NCI-H1694 treated with DMSO at 0.1 percent for 48 hours (cell line): ENCODE measurements at regions not wholly inside any gene's neighbourhood (a gene's known extent, or its start where the extent isn't known, plus 50 kb on each side); places are given as distances from the start of the nearest gene placed in this dataset.

Experiments used
- DNase-seq: peaks from one replicate; lab custom pipeline; 2025; lab: John Stamatoyannopoulos, UW

GRCh38 chr5:82396871-82397514 lies 118.8 kb upstream of the RPS23 start:
- no peak for DNase-seq

GRCh38 chr5:82396396-82396795 lies 118.2 kb upstream of the RPS23 start:
- no peak for DNase-seq

DNA sequence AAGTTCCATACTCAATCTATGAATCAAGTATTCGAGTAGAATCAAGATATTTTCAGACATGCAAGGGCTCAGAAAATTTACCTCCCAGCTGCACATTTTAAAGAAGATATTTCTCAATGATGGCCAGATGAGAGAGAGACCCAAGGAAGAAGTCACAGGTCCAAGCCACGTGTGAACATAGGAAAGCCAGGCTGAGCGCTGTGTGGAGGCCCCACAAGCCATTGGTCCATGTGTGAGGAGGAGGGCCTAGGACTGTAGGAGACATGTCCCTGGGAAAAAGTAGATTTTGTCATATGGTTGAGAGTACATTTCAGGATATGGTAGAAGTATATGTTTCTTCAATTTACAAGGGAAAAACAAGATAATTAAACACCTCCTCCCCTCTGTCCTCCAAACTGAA lies 115.8 kb upstream of the RPS23 start:
- DNase-seq: no peak

- no peak for DNase-seq
These were observed 111.9 kb upstream of the RPS23 start for GRCh38 chr5:82390088-82390487.

- no peak for DNase-seq
These were observed 111.2 kb upstream of the RPS23 start for GRCh38 chr5:82389347-82389746.

DNA sequence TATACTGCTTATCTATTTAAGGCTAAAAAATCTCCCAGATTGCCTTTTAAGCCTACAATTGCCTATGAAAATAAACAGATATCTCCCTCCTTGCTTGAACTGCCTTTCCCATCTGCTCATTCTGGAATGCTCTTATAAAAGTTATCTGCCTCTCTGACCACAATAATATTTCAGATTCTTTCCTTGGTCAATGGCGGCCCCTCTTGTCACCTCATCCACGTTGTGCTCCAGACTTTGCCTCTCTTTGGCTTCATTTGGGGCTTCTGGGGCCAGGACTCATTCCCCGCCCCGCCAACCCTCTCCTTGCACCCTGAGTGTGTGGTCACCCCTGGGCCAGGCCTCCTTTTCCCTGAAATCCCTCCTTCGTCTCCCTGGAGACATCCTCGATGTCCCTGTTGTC lies 110.0 kb upstream of the RPS23 start:
- no peak for DNase-seq

- DNase-seq: no peak
These were observed 109.6 kb upstream of the RPS23 start for GRCh38 chr5:82387819-82388166.

DNA sequence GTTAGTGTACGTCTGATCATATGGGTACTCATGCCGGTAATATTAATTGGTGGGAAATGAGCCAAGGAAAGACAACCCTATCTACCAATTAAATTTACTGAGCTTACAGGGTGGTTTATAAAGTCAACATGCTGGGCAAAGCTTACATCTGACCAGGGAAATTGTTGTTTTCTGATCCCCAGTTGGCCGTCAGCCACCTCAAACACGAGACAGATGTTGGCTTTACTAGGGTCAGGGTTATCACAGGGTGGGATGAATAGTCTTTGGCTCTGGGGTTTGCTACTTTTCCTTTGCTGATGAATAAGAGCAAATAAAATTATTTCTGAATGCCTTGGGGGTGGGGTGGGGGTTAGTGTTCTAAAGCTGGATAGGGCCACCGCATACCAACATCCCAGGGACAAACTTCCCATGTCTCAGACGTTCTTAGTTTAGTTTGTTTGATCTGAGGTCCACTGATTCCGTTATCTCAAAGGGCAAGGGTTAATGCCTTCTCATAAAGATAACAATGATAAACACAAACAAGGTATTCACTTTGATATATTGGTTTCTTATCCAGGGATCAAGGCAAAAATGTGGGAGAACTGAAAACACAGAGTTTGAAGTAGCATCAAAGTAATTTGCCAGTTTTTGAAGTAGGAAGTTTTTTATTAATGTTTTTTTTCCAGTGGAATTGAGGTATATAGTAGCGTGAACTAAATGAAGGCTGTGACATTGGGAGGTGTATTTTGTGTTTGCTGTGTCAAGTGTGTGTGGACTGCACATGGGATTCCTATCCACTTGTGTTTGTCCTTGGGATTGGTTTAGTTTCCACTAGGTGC lies 109.1 kb upstream of the RPS23 start:
- DNase-seq: no peak

DNA sequence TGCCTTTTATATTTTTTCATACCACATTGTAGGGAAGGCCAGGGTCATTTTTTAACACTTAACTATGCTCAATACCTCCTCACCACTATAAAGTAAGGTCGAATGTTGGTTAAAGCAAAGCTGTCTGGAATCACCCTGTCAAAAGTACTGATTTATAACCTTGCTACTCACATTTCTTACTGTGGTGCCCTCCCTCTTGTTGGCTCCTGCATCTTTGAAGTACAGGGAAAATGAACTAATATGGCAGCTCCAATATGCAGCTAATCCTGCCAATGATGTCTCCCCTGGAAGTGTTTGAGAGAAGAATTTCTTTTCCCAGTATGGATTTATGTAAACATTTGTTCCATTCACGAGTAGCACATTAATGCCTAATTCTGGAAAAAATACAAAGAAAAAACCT lies 108.4 kb upstream of the RPS23 start:
- no peak for DNase-seq

- DNase-seq: no peak
These were observed 106.0 kb upstream of the RPS23 start for GRCh38 chr5:82384034-82384750.

DNA sequence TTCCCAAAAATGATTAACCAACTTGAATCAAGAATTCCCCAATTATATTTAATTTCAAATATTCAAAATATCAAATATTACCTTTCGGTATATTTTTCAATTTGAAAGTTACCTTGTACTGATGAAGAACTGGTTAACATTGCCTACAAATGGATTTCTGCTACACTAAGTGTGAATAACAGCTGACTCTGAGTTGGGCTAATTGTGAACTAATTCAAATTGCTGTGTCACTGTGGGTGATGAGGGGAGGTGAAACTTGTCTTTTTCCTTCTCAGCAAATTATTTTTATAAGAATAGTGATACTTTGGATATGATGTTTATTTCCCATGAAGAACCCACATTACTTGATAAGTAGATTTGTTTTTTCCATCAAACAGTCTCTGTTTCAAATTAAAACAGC lies 103.4 kb upstream of the RPS23 start:
- DNase-seq: no peak

DNA sequence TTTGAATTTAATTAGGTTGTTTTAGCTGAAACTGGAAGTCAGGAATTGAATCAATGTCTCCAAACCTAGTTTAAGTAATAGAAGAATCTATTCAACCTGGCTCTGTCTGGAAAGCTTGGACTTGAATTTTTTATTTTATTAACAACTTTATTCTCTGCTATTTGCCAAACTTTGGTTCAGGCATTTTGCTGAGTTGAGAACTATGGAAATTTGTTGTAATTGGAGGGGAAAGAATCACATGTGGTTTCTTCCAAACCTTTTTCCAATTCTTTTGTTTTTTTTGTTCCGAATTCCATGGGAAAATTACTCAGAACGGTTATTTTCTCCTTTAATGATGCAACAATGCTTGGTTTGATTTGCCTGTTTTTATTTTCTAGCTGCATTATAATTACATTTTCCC lies 98.2 kb upstream of the RPS23 start:
- no peak for DNase-seq

GRCh38 chr5:82375488-82376244 lies 97.5 kb upstream of the RPS23 start:
- no peak for DNase-seq

- DNase-seq: no peak
These were observed 96.5 kb upstream of the RPS23 start for GRCh38 chr5:82374637-82375036.

- no peak for DNase-seq
These were observed 89.8 kb upstream of the RPS23 start for GRCh38 chr5:82367930-82368329.

DNA sequence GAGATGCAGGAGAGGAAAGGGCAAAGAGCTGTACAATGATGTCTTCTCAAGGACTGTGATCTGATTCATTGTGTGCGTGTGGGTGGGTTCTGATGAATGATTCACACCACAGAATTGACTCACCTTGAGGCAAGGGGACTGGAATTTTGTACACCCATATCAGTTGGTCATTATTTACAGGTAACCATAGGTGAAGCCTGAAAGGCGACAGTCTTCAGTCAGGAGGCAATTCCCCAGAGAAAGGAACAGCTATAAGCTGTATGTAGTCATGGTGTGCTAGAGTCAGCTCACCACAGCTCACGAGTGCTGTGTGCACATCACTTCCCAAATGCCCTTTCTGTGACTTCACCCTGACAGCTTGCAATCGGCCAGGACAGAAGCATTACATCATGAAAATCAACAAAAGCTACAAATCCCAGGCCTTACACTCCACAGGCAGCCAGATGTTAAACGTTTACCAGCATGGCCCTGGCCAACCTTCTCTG lies 87.6 kb upstream of the RPS23 start:
- peak; percentile 13 for DNase-seq

DNA sequence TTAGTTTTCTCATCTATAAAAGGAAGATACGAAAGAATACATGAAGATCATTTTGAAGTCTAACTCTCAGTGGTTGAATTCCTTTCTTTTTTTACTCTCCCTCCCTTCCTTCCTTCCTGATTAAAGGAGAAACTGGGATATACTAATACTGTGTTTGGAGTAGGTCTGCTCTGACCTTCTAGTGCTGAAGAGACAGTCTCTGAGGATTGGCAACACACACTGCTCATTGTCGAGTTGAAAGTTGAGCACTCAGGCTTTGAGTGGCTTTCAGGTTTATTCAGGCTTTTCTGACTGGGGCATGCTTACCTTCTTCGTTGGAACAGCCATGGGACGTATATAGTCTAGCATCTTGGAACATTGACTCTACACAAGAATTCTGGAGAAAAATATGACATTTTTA lies 86.9 kb upstream of the RPS23 start:
- DNase-seq: no peak

DNA sequence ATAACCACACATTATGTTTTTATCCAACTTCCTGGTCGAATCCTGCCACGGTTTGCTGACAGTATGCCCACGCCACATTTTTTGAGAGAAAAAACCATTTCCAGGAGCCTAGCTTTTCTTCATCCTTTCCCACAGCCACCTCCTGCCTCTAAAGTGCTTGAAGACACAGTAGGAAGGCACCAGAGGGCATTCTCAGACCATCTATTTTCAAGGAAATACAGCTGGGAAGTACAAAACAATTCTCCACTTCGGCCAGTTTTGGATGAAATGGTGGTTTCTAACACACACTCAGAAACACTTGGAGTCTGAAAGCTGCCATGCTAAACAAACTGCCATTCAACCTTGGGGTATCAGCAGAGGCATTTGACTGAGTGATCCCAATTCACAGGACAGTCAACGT lies 86.3 kb upstream of the RPS23 start:
- no peak for DNase-seq

GRCh38 chr5:82363524-82363923 lies 85.4 kb upstream of the RPS23 start:
- no peak for DNase-seq

- no peak for DNase-seq
These were observed 84.5 kb upstream of the RPS23 start for GRCh38 chr5:82362636-82363035.

GRCh38 chr5:82360022-82360421 lies 81.9 kb upstream of the RPS23 start:
- DNase-seq: no peak

DNA sequence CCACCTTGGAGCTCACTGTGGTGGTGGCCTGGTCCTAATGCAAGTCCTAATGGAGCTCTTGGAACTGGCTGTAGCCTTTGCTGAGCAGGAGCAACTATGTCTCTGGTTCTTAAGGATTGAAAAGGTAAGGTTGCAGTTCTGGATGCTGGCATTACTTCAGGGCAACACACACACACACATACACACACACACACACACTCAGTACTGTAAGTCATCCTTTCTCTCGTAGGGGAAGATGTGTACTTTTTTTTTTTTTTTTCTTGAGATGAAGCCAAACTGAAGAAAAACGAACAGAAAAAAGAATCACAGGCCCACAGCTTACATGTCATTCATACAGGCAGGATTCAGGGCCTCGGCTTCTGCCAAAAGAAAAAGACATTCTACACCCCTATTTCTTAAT lies 81.1 kb upstream of the RPS23 start:
- no peak for DNase-seq
